GM12878 (cell line): ENCODE measurements at regions not wholly inside any gene's neighbourhood (a gene's known extent, or its start where the extent isn't known, plus 50 kb on each side); places are given as distances from the start of the nearest gene placed in this dataset.

Source experiments
- CTCF ChIP-seq, 3 experiments: IDR thresholded peaks in 2 of 3; conservative IDR thresholded peaks in 1 of 3; 2 replicates each; pipeline ENCODE4 v1.5.1; 2011; ENCODE audit warnings: low read depth in 3 of 3, low read length in 3 of 3, mild to moderate bottlenecking in 3 of 3, control low read depth in 2 of 3, moderate library complexity in 2 of 3, inconsistent platforms in 1 of 3, mixed read lengths in 1 of 3; ENCODE audit not compliant: control insufficient read depth in 2 of 3, insufficient read depth in 1 of 3; ENCODE audit errors: extremely low read depth in 1 of 3
- EED ChIP-seq: sonication (generic); IDR thresholded peaks from 2 replicates; pipeline ENCODE4 v1.6.1; 2016; ENCODE audit warnings: antibody characterized with exemption, low read depth
- EP300 ChIP-seq, 2 experiments: fragments of 150-350 bp in 1 of 2; IDR thresholded peaks; 2 replicates each; pipeline ENCODE4 v1.6.1; 2011 to 2012; ENCODE audit warnings: low read depth in 2 of 2, low read length in 2 of 2, borderline replicate concordance in 1 of 2, improper control_type of control experiment in 1 of 2, inconsistent platforms in 1 of 2; ENCODE audit not compliant: control insufficient read depth in 1 of 2
- GABPA ChIP-seq: IDR thresholded peaks from 2 replicates; pipeline ENCODE4 v1.6.1; 2014; ENCODE audit warnings: antibody characterized with exemption, low read depth, mild to moderate bottlenecking, inconsistent platforms
- HDAC6 ChIP-seq: fragments of 200-600 bp; sonication (generic); IDR thresholded peaks from one replicate; pipeline ENCODE4 v1.8.0; 2017; ENCODE audit warnings: antibody characterized with exemption; ENCODE audit not compliant: unreplicated experiment
- POLR2A ChIP-seq: IDR thresholded peaks from 2 replicates; pipeline ENCODE4 v1.6.1; 2011; ENCODE audit warnings: low read depth, mild to moderate bottlenecking, low read length
- REST ChIP-seq: IDR thresholded peaks from 2 replicates; pipeline ENCODE4 v1.6.1; 2012; ENCODE audit warnings: mild to moderate bottlenecking, low read depth, low read length
- SMAD1 ChIP-seq: fragments of 450-650 bp; IDR thresholded peaks from 2 replicates; pipeline ENCODE4 v1.6.1; 2018; ENCODE audit warnings: mild to moderate bottlenecking, low read depth; ENCODE audit not compliant: partially characterized antibody
- SPI1 ChIP-seq: IDR thresholded peaks from 2 replicates; pipeline ENCODE4 v1.6.1; 2011; ENCODE audit warnings: low read depth, mild to moderate bottlenecking, low read length, moderate library complexity, borderline replicate concordance; ENCODE audit not compliant: insufficient read depth
- SREBF2 ChIP-seq: IDR thresholded peaks from 2 replicates; pipeline ENCODE4 v1.6.1; 2012; ENCODE audit warnings: mild to moderate bottlenecking, low read length

GRCh38 chr1:177783051-177783450 lies 186.8 kb downstream of the SEC16B start:
- no peak for TF ChIP-seq POLR2A
- TF ChIP-seq GABPA = no peak
- TF ChIP-seq SMAD1 = no peak
- 0 out of 6 replicates have a peak, but pooled peaks of 1 of the 3 experiments have one; percentile 8 for TF ChIP-seq CTCF (IDR thresholded peaks at IDR 0.05 in 2 of 3, conservative IDR thresholded peaks at IDR 0.05 in 1 of 3; ENCODE audit: control insufficient read depth in 2 of 3, extremely low read depth in 1 of 3, insufficient read depth in 1 of 3, low read depth in 3 of 3, low read length in 3 of 3)
- TF ChIP-seq EED = no peak
- no peak for TF ChIP-seq HDAC6
- no peak for TF ChIP-seq EP300 (IDR thresholded peaks at IDR 0.05; ENCODE audit: borderline replicate concordance in 1 of 2, control insufficient read depth in 1 of 2, low read depth in 2 of 2, low read length in 2 of 2)
- TF ChIP-seq SREBF2 = no peak
- no peak for TF ChIP-seq SPI1
- TF ChIP-seq REST = no peak
